ENCODE measurements at regions not wholly inside any gene's neighbourhood (a gene's known extent, or its start where the extent isn't known, plus 50 kb on each side); places are given as distances from the start of the nearest gene placed in this dataset.

- TF ChIP-seq, protein P1, sequence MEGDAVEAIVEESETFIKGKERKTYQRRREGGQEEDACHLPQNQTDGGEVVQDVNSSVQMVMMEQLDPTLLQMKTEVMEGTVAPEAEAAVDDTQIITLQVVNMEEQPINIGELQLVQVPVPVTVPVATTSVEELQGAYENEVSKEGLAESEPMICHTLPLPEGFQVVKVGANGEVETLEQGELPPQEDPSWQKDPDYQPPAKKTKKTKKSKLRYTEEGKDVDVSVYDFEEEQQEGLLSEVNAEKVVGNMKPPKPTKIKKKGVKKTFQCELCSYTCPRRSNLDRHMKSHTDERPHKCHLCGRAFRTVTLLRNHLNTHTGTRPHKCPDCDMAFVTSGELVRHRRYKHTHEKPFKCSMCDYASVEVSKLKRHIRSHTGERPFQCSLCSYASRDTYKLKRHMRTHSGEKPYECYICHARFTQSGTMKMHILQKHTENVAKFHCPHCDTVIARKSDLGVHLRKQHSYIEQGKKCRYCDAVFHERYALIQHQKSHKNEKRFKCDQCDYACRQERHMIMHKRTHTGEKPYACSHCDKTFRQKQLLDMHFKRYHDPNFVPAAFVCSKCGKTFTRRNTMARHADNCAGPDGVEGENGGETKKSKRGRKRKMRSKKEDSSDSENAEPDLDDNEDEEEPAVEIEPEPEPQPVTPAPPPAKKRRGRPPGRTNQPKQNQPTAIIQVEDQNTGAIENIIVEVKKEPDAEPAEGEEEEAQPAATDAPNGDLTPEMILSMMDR (IDR thresholded peaks at IDR 0.05): no peak
- TF ChIP-seq ZFX (IDR thresholded peaks at IDR 0.05; ENCODE audit: borderline replicate concordance): no peak
Observed at GRCh38 chr3:189547448-189547847, 83.7 kb upstream of the TP63 start.
